ENCODE measurements at regions not wholly inside any gene's neighbourhood (a gene's known extent, or its start where the extent isn't known, plus 50 kb on each side); places are given as distances from the start of the nearest gene placed in this dataset.

DNA sequence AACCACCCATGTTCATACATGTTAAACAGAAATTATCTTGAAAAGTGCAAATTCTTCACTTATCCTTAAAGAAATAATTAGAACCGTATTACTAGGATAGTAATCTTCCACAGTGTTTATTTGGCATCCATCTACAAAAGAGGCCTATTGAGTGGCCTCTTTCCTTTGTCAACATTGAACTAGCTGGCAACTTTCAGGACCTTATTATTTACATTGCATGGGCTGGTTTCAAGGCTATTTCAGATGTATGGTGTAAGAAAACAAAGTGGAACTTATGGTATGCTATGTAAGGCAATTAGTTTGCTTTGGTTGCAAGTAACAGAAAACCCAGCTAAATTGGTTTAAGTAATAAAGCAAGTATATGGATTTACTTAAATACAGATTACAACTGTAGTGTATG is 324.6 kb downstream of the RBM43 start:
- WGBS, result 41% methylated on average over 1 of the region's 1 CpG
- H3K27me3 ChIP-seq (ENCODE audit: control insufficient read depth in 4 of 4, insufficient read depth in 4 of 4, low read length in 3 of 4), result no peaks in the 10 kb centered on the region
- no peaks in the 10 kb centered on the region for H3K4me1 ChIP-seq (ENCODE audit: control insufficient read depth in 4 of 4, insufficient read depth in 4 of 4, low read length in 3 of 4)
- no peak overlapping the region for H3K9ac ChIP-seq (ENCODE audit: low read depth in 1 of 2, low read length in 2 of 2)
- H3K36me3 ChIP-seq (ENCODE audit: control insufficient read depth in 4 of 4, insufficient read depth in 3 of 4, low read depth in 1 of 4, low read length in 3 of 4), result no peaks in the 10 kb centered on the region
- no peak for TF ChIP-seq FOXA2 (IDR thresholded peaks at IDR 0.05)
- TF ChIP-seq SP1 (IDR thresholded peaks at IDR 0.05), result no peak
- TF ChIP-seq, protein P1, sequence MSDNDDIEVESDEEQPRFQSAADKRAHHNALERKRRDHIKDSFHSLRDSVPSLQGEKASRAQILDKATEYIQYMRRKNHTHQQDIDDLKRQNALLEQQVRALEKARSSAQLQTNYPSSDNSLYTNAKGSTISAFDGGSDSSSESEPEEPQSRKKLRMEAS (IDR thresholded peaks at IDR 0.05), result no peak
- TF ChIP-seq ZBTB33 (IDR thresholded peaks at IDR 0.05), result no peak
- no peak for TF ChIP-seq RXRA (IDR thresholded peaks at IDR 0.05)
- TF ChIP-seq NR2F2 (IDR thresholded peaks at IDR 0.05), result no peak
- TF ChIP-seq HNF4A (conservative IDR thresholded peaks at IDR 0.05), result no peak
- no peak for TF ChIP-seq RAD21 (IDR thresholded peaks at IDR 0.05)
- TF ChIP-seq GABPA (IDR thresholded peaks at IDR 0.05 in 1 of 2, conservative IDR thresholded peaks at IDR 0.05 in 1 of 2), result no peak
- TF ChIP-seq HNF4G (IDR thresholded peaks at IDR 0.05), result no peak
- TF ChIP-seq EGR1 (IDR thresholded peaks at IDR 0.05; ENCODE audit: low read depth in 2 of 2), result no peak
- TF ChIP-seq FOXA1 (IDR thresholded peaks at IDR 0.05), result no peak
- no peak for TF ChIP-seq YY1 (IDR thresholded peaks at IDR 0.05)
- DNase-seq (ENCODE audit: low spot score), result no peak
- no peak overlapping the region for H3K27ac ChIP-seq (ENCODE audit: low read depth in 1 of 2, low read length in 2 of 2)
- no peaks in the 10 kb centered on the region for H3K9me3 ChIP-seq (ENCODE audit: control insufficient read depth in 4 of 4, low read length in 3 of 4)
- no peak overlapping the region for H3K4me3 ChIP-seq (ENCODE audit: low read depth in 1 of 3, low read length in 3 of 3)

- WGBS, result 95% methylated on average over 3 of the region's 3 CpGs
- no peak for DNase-seq (ENCODE audit: low spot score)
- TF ChIP-seq FOXA2 (IDR thresholded peaks at IDR 0.05) (no peak), CTCF (IDR thresholded peaks at IDR 0.05; ENCODE audit: low read depth, low read length, missing input control) (no peak), SP1 (IDR thresholded peaks at IDR 0.05) (no peak), EGR1 (IDR thresholded peaks at IDR 0.05; ENCODE audit: low read depth in 2 of 2) (no peak), RXRA (IDR thresholded peaks at IDR 0.05) (no peak), TAF1 (conservative IDR thresholded peaks at IDR 0.05) (no peak), NR2F2 (IDR thresholded peaks at IDR 0.05) (no peak), ATF3 (IDR thresholded peaks at IDR 0.05) (no peak), YY1 (IDR thresholded peaks at IDR 0.05) (no peak), ZBTB33 (IDR thresholded peaks at IDR 0.05) (no peak), FOXA1 (IDR thresholded peaks at IDR 0.05) (no peak), HNF4A (conservative IDR thresholded peaks at IDR 0.05) (no peak), RAD21 (IDR thresholded peaks at IDR 0.05) (no peak), HNF4G (IDR thresholded peaks at IDR 0.05) (no peak), JUND (IDR thresholded peaks at IDR 0.05) (no peak), GABPA (IDR thresholded peaks at IDR 0.05 in 1 of 2, conservative IDR thresholded peaks at IDR 0.05 in 1 of 2) (no peak)
- TF ChIP-seq, protein P2, sequence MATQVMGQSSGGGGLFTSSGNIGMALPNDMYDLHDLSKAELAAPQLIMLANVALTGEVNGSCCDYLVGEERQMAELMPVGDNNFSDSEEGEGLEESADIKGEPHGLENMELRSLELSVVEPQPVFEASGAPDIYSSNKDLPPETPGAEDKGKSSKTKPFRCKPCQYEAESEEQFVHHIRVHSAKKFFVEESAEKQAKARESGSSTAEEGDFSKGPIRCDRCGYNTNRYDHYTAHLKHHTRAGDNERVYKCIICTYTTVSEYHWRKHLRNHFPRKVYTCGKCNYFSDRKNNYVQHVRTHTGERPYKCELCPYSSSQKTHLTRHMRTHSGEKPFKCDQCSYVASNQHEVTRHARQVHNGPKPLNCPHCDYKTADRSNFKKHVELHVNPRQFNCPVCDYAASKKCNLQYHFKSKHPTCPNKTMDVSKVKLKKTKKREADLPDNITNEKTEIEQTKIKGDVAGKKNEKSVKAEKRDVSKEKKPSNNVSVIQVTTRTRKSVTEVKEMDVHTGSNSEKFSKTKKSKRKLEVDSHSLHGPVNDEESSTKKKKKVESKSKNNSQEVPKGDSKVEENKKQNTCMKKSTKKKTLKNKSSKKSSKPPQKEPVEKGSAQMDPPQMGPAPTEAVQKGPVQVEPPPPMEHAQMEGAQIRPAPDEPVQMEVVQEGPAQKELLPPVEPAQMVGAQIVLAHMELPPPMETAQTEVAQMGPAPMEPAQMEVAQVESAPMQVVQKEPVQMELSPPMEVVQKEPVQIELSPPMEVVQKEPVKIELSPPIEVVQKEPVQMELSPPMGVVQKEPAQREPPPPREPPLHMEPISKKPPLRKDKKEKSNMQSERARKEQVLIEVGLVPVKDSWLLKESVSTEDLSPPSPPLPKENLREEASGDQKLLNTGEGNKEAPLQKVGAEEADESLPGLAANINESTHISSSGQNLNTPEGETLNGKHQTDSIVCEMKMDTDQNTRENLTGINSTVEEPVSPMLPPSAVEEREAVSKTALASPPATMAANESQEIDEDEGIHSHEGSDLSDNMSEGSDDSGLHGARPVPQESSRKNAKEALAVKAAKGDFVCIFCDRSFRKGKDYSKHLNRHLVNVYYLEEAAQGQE (IDR thresholded peaks at IDR 0.05), result no peak
- TF ChIP-seq, protein P1 (IDR thresholded peaks at IDR 0.05), result no peak
- Histone ChIP-seq H3K27me3 (ENCODE audit: control insufficient read depth in 4 of 4, insufficient read depth in 4 of 4, low read length in 3 of 4) (no peaks in the 10 kb centered on the region), H3K36me3 (ENCODE audit: control insufficient read depth in 4 of 4, insufficient read depth in 3 of 4, low read depth in 1 of 4, low read length in 3 of 4) (no peaks in the 10 kb centered on the region), H3K4me1 (ENCODE audit: control insufficient read depth in 4 of 4, insufficient read depth in 4 of 4, low read length in 3 of 4) (no peaks in the 10 kb centered on the region), H3K9ac (ENCODE audit: low read depth in 1 of 2, low read length in 2 of 2) (no peak overlapping the region), H3K27ac (ENCODE audit: low read depth in 1 of 2, low read length in 2 of 2) (no peak overlapping the region), H3K9me3 (ENCODE audit: control insufficient read depth in 4 of 4, low read length in 3 of 4) (no peaks in the 10 kb centered on the region), H3K4me3 (ENCODE audit: low read depth in 1 of 3, low read length in 3 of 3) (no peak overlapping the region)
Observed at GRCh38 chr2:150931451-150931850, 330.2 kb downstream of the RBM43 start.

All from liver (tissue), 8 donors.